DND-41 (cell line): ENCODE measurements at regions not wholly inside any gene's neighbourhood (a gene's known extent, or its start where the extent isn't known, plus 50 kb on each side); places are given as distances from the start of the nearest gene placed in this dataset.

Experiments used
- ATAC-seq: fragments of 200-7000 bp; cut with Tn5 transposase; 3 replicates; pipeline ENCODE4 v1.9.1; 2021; ENCODE audit warnings: low read depth; ENCODE audit not compliant: insufficient read depth
- DNase-seq: peaks from one replicate; pipeline ENCODE4 v3.0.0-alpha.2; 2020
- H2AFZ ChIP-seq: 2 replicates; pipeline ENCODE4 v1.6.0; 2012; ENCODE audit warnings: low read depth, low read length
- H3K27ac ChIP-seq: 2 replicates; pipeline ENCODE4 v1.5.1; 2012; ENCODE audit warnings: low read length, inconsistent platforms
- H3K27me3 ChIP-seq: fragments of 200-600 bp; sonication (generic); 2 replicates; pipeline ENCODE4 v1.6.0; 2012; ENCODE audit warnings: low read length, mild to moderate bottlenecking, inconsistent platforms; ENCODE audit not compliant: insufficient read depth, poor library complexity
- H3K36me3 ChIP-seq: 2 replicates; pipeline ENCODE4 v1.5.1; 2012; ENCODE audit warnings: low read length, inconsistent platforms; ENCODE audit not compliant: insufficient read depth
- H3K4me1 ChIP-seq: 2 replicates; pipeline ENCODE4 v1.5.1; 2012; ENCODE audit warnings: mild to moderate bottlenecking, low read length; ENCODE audit not compliant: insufficient read depth
- H3K4me2 ChIP-seq: 2 replicates; pipeline ENCODE4 v1.6.0; 2012; ENCODE audit warnings: mild to moderate bottlenecking, moderate library complexity, low read length, inconsistent platforms; ENCODE audit not compliant: insufficient read depth
- H3K4me3 ChIP-seq, 2 experiments: fragments of 200-600 bp in 1 of 2; shearing (Covaris generic) in 1 of 2; 2 replicates each; pipeline ENCODE4 v1.5.1; 2012 to 2016; ENCODE audit warnings: inconsistent platforms in 2 of 2, low read length in 2 of 2, mild to moderate bottlenecking in 2 of 2, low read depth in 1 of 2, moderate library complexity in 1 of 2
- H3K79me2 ChIP-seq: 2 replicates; pipeline ENCODE4 v1.6.0; 2012; ENCODE audit warnings: low read length, inconsistent platforms; ENCODE audit not compliant: insufficient read depth
- H3K9ac ChIP-seq: 2 replicates; pipeline ENCODE4 v1.6.0; 2012; ENCODE audit warnings: low read depth, mild to moderate bottlenecking, inconsistent platforms, low read length, moderate library complexity
- H3K9me3 ChIP-seq: 2 replicates; pipeline ENCODE4 v1.5.1; 2012; ENCODE audit warnings: low read length, moderate library complexity, mild to moderate bottlenecking, inconsistent platforms; ENCODE audit not compliant: insufficient read depth, severe bottlenecking
- H4K20me1 ChIP-seq: 2 replicates; pipeline ENCODE4 v1.6.0; 2012; ENCODE audit warnings: low read length; ENCODE audit not compliant: insufficient read depth
- EZH2 ChIP-seq: IDR thresholded peaks from 3 replicates; pipeline ENCODE4 v1.6.1; 2012; ENCODE audit warnings: borderline replicate concordance, low read depth, mild to moderate bottlenecking, moderate library complexity, low read length, inconsistent platforms; ENCODE audit not compliant: severe bottlenecking
- TF ChIP-seq, protein P1 (sequence below): IDR thresholded peaks from 2 replicates; pipeline ENCODE4 v1.5.1; 2012; ENCODE audit warnings: borderline replicate concordance, low read length, moderate library complexity, mild to moderate bottlenecking; ENCODE audit not compliant: poor library complexity, severe bottlenecking; ENCODE audit errors: extremely low read depth

DNA sequence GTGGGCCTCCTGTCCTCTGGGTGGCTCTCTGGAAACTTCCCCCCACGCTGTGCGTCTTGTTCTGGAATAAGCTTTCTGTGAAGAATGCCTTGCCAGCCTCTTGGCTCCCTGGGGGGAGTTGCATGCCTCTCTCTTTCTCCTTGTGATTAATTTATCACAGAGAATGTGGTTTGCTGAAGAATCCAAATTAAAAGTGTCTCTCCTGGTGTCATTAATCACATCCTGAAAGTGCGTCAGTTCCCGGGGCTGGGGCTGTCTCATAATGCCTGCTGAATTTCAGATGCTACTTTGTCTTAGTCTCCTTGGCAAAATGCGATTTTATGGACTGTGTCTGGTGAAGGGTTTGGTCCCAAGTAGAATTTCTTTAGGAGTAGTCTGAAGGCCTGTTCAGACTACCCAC is 787.7 kb upstream of the TMEM132C start:
- TF ChIP-seq, protein P1, sequence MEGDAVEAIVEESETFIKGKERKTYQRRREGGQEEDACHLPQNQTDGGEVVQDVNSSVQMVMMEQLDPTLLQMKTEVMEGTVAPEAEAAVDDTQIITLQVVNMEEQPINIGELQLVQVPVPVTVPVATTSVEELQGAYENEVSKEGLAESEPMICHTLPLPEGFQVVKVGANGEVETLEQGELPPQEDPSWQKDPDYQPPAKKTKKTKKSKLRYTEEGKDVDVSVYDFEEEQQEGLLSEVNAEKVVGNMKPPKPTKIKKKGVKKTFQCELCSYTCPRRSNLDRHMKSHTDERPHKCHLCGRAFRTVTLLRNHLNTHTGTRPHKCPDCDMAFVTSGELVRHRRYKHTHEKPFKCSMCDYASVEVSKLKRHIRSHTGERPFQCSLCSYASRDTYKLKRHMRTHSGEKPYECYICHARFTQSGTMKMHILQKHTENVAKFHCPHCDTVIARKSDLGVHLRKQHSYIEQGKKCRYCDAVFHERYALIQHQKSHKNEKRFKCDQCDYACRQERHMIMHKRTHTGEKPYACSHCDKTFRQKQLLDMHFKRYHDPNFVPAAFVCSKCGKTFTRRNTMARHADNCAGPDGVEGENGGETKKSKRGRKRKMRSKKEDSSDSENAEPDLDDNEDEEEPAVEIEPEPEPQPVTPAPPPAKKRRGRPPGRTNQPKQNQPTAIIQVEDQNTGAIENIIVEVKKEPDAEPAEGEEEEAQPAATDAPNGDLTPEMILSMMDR: no peak
- no peak for TF ChIP-seq EZH2
- Histone ChIP-seq H4K20me1 (no peaks in the 10 kb centered on the region), H3K79me2 (no peaks in the 10 kb centered on the region), H3K9me3 (no peaks in the 10 kb centered on the region), H2AFZ (no peak overlapping the region), H3K27ac (no peak overlapping the region), H3K4me1 (no peaks in the 10 kb centered on the region), H3K36me3 (no peaks in the 10 kb centered on the region), H3K9ac (no peak overlapping the region), H3K27me3 (no peaks in the 10 kb centered on the region), H3K4me3 (no peak overlapping the region), H3K4me2 (no peak overlapping the region)
- no peak for DNase-seq
- ATAC-seq: no peak

- Histone ChIP-seq H3K79me2 (no peaks in the 10 kb centered on the region), H4K20me1 (no peaks in the 10 kb centered on the region), H3K27me3 (no peaks in the 10 kb centered on the region), H3K9ac (no peak overlapping the region), H3K27ac (no peak overlapping the region), H3K4me1 (no peaks in the 10 kb centered on the region), H3K4me3 (no peak overlapping the region), H2AFZ (no peak overlapping the region), H3K9me3 (no peaks in the 10 kb centered on the region), H3K4me2 (no peak overlapping the region), H3K36me3 (no peaks in the 10 kb centered on the region)
- TF ChIP-seq, protein P1: no peak
- no peak for TF ChIP-seq EZH2
- DNase-seq (no peak), ATAC-seq (no peak)
Measured at GRCh38 chr12:127480775-127481314, 786.1 kb upstream of the TMEM132C start.

DNA sequence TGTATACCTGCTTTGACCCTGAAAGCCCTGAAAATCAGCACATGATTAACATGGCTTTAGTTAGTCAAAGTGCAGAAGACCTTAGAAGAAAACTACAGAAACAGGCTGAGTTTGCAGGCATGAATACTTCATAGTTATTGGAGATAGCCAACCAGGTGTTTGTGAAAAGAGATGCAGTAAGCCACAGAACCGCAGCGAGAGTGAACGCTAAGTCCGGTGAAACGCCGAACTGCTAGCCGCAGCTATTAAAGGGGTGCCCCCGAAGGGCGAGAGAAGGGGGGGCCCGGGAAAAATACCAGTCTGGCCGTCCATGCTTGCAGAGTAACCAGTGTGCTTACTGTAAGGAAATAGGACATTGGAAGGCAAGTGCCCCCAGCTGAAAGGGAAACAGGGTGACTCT is 784.0 kb upstream of the TMEM132C start:
- no peaks in the 10 kb centered on the region for H3K36me3 ChIP-seq

More for the DNA sequence above, 784.0 kb upstream of the TMEM132C start:
- no peaks in the 10 kb centered on the region for H4K20me1 ChIP-seq
- no peaks in the 10 kb centered on the region for H3K4me1 ChIP-seq
- H3K9me3 ChIP-seq: no peaks in the 10 kb centered on the region
- ATAC-seq (no peak), DNase-seq (no peak)
- H3K4me3 ChIP-seq: no peak overlapping the region
- TF ChIP-seq, protein P1: no peak
- TF ChIP-seq EZH2: no peak
- H2AFZ ChIP-seq: no peak overlapping the region
- H3K27ac ChIP-seq: no peak overlapping the region
- H3K9ac ChIP-seq: no peak overlapping the region
- no peaks in the 10 kb centered on the region for H3K79me2 ChIP-seq
- no peak overlapping the region for H3K4me2 ChIP-seq
- no peaks in the 10 kb centered on the region for H3K27me3 ChIP-seq
